Calu3 (cell line): ENCODE measurements at regions not wholly inside any gene's neighbourhood (a gene's known extent, or its start where the extent isn't known, plus 50 kb on each side); places are given as distances from the start of the nearest gene placed in this dataset.

ENCODE experiments used
- BruUV-seq: library from RNA; stranded (reverse); fragments of 400-500 nt; replicated peaks from 2 replicates; lab custom pipeline; 2021; lab: Mats Ljungman, UMichigan
- CTCF ChIA-PET: fragments of 300-600 bp; sonication (Branson Sonifier 250); formaldehyde crosslinking; loops from one replicate; lab custom pipeline; 2022; ENCODE audit warnings: antibody characterized with exemption; lab: Charles Lee
- DNase-seq: peaks from one replicate; pipeline ENCODE4 v3.0.0; 2022
- H3K27ac Mint-ChIP-seq: one replicate; pipeline ENCODE4 v1.8.0; 2022; ENCODE audit warnings: mixed read lengths; ENCODE audit not compliant: unreplicated experiment
- H3K27me3 Mint-ChIP-seq: one replicate; pipeline ENCODE4 v1.8.0; 2022; ENCODE audit warnings: mixed read lengths; ENCODE audit not compliant: unreplicated experiment
- H3K36me3 Mint-ChIP-seq: one replicate; pipeline ENCODE4 v1.8.0; 2022; ENCODE audit warnings: mild to moderate bottlenecking, moderate library complexity, mixed read lengths; ENCODE audit not compliant: insufficient read depth, unreplicated experiment
- H3K4me1 Mint-ChIP-seq: one replicate; pipeline ENCODE4 v1.8.0; 2022; ENCODE audit warnings: mild to moderate bottlenecking, low read depth, mixed read lengths; ENCODE audit not compliant: unreplicated experiment
- H3K4me3 Mint-ChIP-seq: one replicate; pipeline ENCODE4 v1.8.0; 2022; ENCODE audit warnings: mild to moderate bottlenecking, low read depth, moderate library complexity, mixed read lengths; ENCODE audit not compliant: unreplicated experiment
- H3K9me3 Mint-ChIP-seq: one replicate; pipeline ENCODE4 v1.8.0; 2022; ENCODE audit warnings: low read depth, mixed read lengths; ENCODE audit not compliant: unreplicated experiment
- CTCF ChIP-seq: fragments of 200-600 bp; IDR thresholded peaks from one replicate; pipeline ENCODE4 v1.8.0; 2022; ENCODE audit warnings: antibody characterized with exemption; ENCODE audit not compliant: unreplicated experiment
- intact Hi-C: fragments of 100-400 bp; cut with micrococcal nuclease; formaldehyde crosslinking; loops from one replicate; pipeline ENCODE4 v1.10.0; 2022; ENCODE audit not compliant: unreplicated experiment

- intact Hi-C loops, result no loop called here
Measured at GRCh38 chr14:33857650-33858049, 93.2 kb downstream of the EGLN3 start.

GRCh38 chr14:33855672-33856071, 95.2 kb downstream of the EGLN3 start:
- no peak for TF ChIP-seq CTCF
- no peaks in the 10 kb centered on the region for H3K4me1 Mint-ChIP-seq
- no peaks in the 10 kb centered on the region for H3K9me3 Mint-ChIP-seq
- intact Hi-C loops, result no loop called here
- CTCF ChIA-PET, result no interaction called here
- peaks cover 34% of the 10 kb centered on the region for H3K27me3 Mint-ChIP-seq
- no peak overlapping the region for H3K27ac Mint-ChIP-seq
- H3K36me3 Mint-ChIP-seq, result no peaks in the 10 kb centered on the region
- DNase-seq, result no peak
- BruUV-seq, result no TSS peak
- H3K4me3 Mint-ChIP-seq, result no peak overlapping the region

More at GRCh38 chr14:33857650-33858049, 93.2 kb downstream of the EGLN3 start:
- Mint-ChIP-seq H3K9me3 (no peaks in the 10 kb centered on the region), H3K4me3 (no peak overlapping the region), H3K27me3 (peaks cover 15% of the 10 kb centered on the region), H3K4me1 (no peaks in the 10 kb centered on the region), H3K27ac (no peak overlapping the region), H3K36me3 (no peaks in the 10 kb centered on the region)
- no TSS peak for BruUV-seq
- no peak for DNase-seq
- CTCF ChIA-PET, result no interaction called here
- TF ChIP-seq CTCF, result no peak
